RWPE1 (cell line): ENCODE measurements at regions not wholly inside any gene's neighbourhood (a gene's known extent, or its start where the extent isn't known, plus 50 kb on each side); places are given as distances from the start of the nearest gene placed in this dataset.
A peak's percentile ranks its signal among the peaks of the same experiment; 100 is the strongest.

Experiments used
- CTCF ChIA-PET: fragments of 350-600 bp; sonication (Branson Sonifier 250); formaldehyde crosslinking; extraction: SDS; loops from one replicate; lab custom pipeline; 2021; lab: Yijun Ruan, JAX
- POLR2A ChIA-PET: fragments of 400-600 bp; formaldehyde crosslinking; extraction: SDS; loops from one replicate; lab custom pipeline; 2020; ENCODE audit warnings: antibody characterized with exemption; ENCODE audit not compliant: low non-redundant PET; lab: Yijun Ruan, JAX
- DNase-seq: peaks from one replicate; pipeline ENCODE4 v3.0.0; 2012; ENCODE audit warnings: low spot score
- H3K27ac ChIP-seq: fragments of 450-650 bp; 2 replicates; pipeline ENCODE4 v1.5.1; 2017
- CTCF ChIP-seq: fragments of 450-650 bp; conservative IDR thresholded peaks from 2 replicates; pipeline ENCODE4 v1.5.1; 2017; ENCODE audit warnings: low read depth, mild to moderate bottlenecking

GRCh38 chr1:185425163-185425562 is 108.1 kb upstream of the IVNS1ABP start:
- ChIA-PET POLR2A (no interaction called here), CTCF (no interaction called here)
- TF ChIP-seq CTCF, result no peak
- no peak overlapping the region for H3K27ac ChIP-seq
- no peak for DNase-seq

DNA sequence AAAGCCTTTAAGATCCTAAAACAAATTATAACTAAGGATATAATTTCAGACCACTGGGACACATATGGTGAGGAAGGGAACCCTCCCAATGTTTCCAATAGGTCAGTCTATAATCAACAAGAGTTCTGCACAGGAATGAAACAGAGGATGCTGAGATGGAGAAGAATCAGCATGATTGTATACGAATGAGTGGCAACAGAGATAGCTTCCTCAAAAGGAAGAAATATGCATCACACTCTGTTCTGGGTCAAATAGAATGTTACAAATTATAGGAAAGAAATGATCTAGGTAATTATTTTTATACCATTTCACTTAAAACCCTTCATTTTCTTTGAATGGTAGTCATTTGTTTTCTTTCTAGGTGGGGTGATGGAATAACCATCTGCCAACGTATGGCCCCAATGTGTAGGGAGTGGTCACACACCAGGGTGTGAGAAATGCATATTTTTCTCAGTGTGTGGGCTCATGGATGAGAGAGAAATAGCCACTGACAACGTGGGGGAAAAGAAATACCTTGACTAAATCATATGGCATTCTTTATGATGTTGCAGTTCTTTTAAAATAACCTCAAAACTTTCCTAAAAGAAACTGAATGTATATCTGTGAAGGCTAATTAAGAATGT is 104.6 kb upstream of the IVNS1ABP start:
- CTCF ChIA-PET, result no interaction called here
- POLR2A ChIA-PET, result no interaction called here
- DNase-seq, result no peak
- H3K27ac ChIP-seq, result no peak overlapping the region
- no peak for TF ChIP-seq CTCF

GRCh38 chr1:185420588-185421081 is 103.6 kb upstream of the IVNS1ABP start:
- POLR2A ChIA-PET, result no interaction called here
- CTCF ChIA-PET, result interaction anchor here (0.6 kb wide), 1 partner anchor 671 kb away, joined by 3 read pairs; no protein-coding TSS in a partner anchor
- DNase-seq, result no peak
- no peak overlapping the region for H3K27ac ChIP-seq
- no peak for TF ChIP-seq CTCF

DNA sequence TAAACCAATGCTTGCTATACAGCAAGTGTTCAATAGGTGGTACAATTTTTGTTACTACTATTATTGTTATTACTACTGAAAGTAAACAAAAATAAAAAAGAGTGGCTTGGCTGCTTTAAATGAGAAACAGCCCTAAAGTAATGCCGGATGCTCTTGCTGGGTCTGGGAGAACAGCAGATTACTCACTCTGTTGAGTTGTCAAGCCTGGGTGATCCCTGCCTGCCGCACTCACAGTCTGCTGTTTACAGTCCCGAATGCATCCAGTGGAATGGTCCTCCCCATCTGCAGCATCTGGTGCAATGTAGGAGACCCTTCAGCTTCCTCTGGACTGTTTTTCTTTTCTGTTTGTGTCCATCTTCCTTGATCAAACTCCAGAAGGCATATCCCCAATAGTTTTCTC is 102.7 kb upstream of the IVNS1ABP start:
- ChIA-PET CTCF (no interaction called here), POLR2A (no interaction called here)
- DNase-seq, result no peak
- TF ChIP-seq CTCF, result no peak
- H3K27ac ChIP-seq, result no peak overlapping the region

GRCh38 chr1:185418472-185418871 is 101.4 kb upstream of the IVNS1ABP start:
- ChIA-PET POLR2A (no interaction called here), CTCF (interaction anchor here (0.6 kb wide), 2 partner anchors 217 to 517 kb away, joined by 3 to 5 read pairs; no protein-coding TSS in a partner anchor)
- no peak overlapping the region for H3K27ac ChIP-seq
- no peak for TF ChIP-seq CTCF
- no peak for DNase-seq

DNA sequence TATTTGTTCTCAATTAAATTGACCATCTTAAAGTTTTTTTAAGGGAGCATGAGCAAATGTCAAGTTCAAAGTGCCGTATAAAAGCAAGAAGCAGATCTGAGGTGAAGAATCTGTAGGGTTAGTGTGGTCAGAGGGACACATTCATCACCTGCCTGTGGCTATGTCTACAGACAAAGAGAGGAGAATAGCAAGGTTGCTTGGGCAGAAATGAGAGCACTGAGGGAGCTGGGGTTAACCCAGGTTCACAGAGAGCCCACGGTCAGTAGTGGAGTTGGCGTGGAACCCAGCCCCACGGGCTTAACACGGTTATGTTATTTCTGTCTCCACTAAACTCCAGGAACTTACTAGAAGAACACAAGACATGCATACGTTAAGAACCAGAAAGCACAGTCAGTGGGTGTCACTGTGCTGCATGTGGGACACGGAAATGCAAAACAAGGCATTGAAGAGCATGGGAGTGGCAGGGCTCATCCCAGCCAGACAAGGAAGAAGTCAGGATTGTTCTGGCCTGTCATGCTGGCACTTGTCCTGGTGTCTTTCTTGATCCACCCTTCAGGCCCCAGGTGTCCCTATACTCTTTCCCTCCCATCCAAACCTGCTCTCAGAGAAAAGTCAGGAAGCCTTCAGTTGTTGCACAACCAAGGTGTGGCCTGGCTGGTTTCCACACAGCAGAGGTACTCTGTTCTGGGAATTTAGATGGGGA is 95.5 kb upstream of the IVNS1ABP start:
- H3K27ac ChIP-seq, result peak overlapping the region; percentile 90
- CTCF ChIA-PET, result no interaction called here
- no peak for TF ChIP-seq CTCF
- peak; percentile 48 for DNase-seq
- POLR2A ChIA-PET, result no interaction called here
